Upper lobe of right lung (tissue), 1 donor: ENCODE measurements at regions not wholly inside any gene's neighbourhood (a gene's known extent, or its start where the extent isn't known, plus 50 kb on each side); places are given as distances from the start of the nearest gene placed in this dataset.

Experiments used
- ATAC-seq: fragments of 200-7000 bp; cut with Tn5 transposase; one replicate; pipeline ENCODE4 v1.9.1; 2020; ENCODE audit warnings: mild to moderate bottlenecking, moderate library complexity
- DNase-seq: peaks from one replicate; pipeline ENCODE4 v3.0.0-alpha.2; 2020
- H3K27ac ChIP-seq: fragments of 200-600 bp; one replicate; pipeline ENCODE4 v1.8.0; 2022
- H3K27me3 ChIP-seq: fragments of 200-600 bp; one replicate; pipeline ENCODE4 v1.8.0; 2022; ENCODE audit warnings: mild to moderate bottlenecking
- H3K36me3 ChIP-seq: fragments of 200-600 bp; one replicate; pipeline ENCODE4 v1.8.0; 2022
- H3K4me1 ChIP-seq: fragments of 200-600 bp; one replicate; pipeline ENCODE4 v1.8.0; 2022
- H3K4me3 ChIP-seq: fragments of 200-600 bp; one replicate; pipeline ENCODE4 v1.8.0; 2022; ENCODE audit warnings: mild to moderate bottlenecking
- H3K9me3 ChIP-seq: fragments of 200-600 bp; one replicate; pipeline ENCODE4 v1.8.0; 2022
- CTCF ChIP-seq: fragments of 200-600 bp; IDR thresholded peaks from one replicate; pipeline ENCODE4 v1.8.0; 2022; ENCODE audit warnings: antibody characterized with exemption
- intact Hi-C: fragments of 100-400 bp; cut with DNase I; formaldehyde crosslinking; loops from one replicate; pipeline ENCODE4 v1.11.0; 2022
- donor health status: DM: no; HTN: yes; CAD: no; lungs with severe emphysema.

- no peak overlapping the region for H3K27ac ChIP-seq
- DNase-seq, result peak; percentile 40
- no peaks in the 10 kb centered on the region for H3K9me3 ChIP-seq
- H3K27me3 ChIP-seq, result peaks cover 17% of the 10 kb centered on the region
- intact Hi-C loops, result no loop called here
- H3K4me1 ChIP-seq, result no peaks in the 10 kb centered on the region
- TF ChIP-seq CTCF, result no peak
- no peak overlapping the region for H3K4me3 ChIP-seq
- ATAC-seq, result no peak
- no peaks in the 10 kb centered on the region for H3K36me3 ChIP-seq
Observed at GRCh38 chr22:47630741-47631534, 868.5 kb downstream of the TBC1D22A start.

- Histone ChIP-seq H3K27ac (no peak overlapping the region), H3K9me3 (no peaks in the 10 kb centered on the region), H3K4me1 (no peaks in the 10 kb centered on the region), H3K4me3 (no peak overlapping the region), H3K36me3 (no peaks in the 10 kb centered on the region), H3K27me3 (peaks cover 17% of the 10 kb centered on the region)
- peak; percentile 38 for DNase-seq
- intact Hi-C loops, result no loop called here
- TF ChIP-seq CTCF, result no peak
- no peak for ATAC-seq
Observed at GRCh38 chr22:47629791-47630655, 867.6 kb downstream of the TBC1D22A start.

DNA sequence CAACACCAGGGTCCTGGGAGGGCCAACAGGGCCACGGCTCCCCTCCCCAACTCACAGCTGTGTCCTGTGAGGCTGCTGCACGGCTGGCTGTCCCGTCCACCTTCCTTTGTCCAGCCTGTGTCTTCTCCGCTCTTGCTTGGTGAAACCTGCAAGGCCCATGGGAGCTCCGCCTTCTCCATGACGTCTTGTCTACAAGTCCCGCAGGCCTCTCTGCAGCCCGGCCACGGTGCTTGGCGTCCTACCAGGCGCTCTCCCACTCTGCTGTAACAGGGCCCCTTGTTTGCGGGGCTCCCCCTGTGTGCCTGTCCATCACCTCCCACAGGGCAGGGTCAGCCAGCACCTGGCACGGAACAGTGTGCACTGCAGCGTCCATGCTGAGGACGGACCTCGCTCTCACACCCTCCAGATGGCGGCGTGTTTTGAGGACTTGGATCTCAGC lies 866.8 kb downstream of the TBC1D22A start:
- no peak overlapping the region for H3K27ac ChIP-seq
- TF ChIP-seq CTCF, result no peak
- no peak overlapping the region for H3K4me3 ChIP-seq
- no peaks in the 10 kb centered on the region for H3K4me1 ChIP-seq
- H3K36me3 ChIP-seq, result no peaks in the 10 kb centered on the region
- peaks cover 10% of the 10 kb centered on the region for H3K27me3 ChIP-seq
- ATAC-seq (no peak), DNase-seq (peak; percentile 40)
- intact Hi-C loops, result no loop called here
- H3K9me3 ChIP-seq, result no peaks in the 10 kb centered on the region

DNA sequence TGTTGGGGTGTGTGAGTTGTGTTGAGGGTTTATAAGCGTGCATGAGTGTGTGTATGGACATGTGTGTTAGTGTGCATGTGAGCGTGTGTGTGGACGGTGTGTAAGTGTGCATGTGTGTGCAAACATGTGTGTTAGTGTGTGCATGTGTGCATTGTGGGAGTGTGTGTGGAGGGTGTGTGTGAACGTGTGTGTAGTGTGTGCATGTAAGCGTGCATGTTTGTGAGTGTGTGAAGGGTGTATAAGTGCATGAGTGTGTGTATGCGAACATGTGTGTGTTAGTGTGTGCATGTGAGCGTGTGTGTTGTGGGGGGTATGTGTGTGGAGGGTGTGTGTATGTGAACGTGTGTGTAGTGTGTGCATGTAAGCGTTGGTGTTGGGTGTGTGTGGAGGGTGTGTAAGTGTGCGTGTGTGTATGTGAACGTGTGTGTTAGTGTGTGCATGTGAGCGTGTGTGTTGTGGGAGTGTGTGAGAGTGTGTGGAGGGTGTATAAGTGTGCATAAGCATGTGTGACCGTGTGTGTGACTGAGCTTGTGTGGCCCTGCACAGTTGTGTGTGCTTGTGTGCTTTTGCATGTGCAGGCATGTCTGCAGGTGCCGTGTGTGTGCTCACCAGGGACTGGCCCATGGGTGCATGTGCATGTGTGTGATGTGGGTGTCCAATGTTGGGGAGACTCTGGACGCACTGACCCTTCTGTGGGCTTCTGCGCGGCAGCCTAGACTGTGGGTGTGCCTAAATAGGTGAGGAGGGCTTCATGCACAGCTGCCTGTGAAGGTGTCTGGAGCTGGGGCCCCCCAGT lies 866.2 kb downstream of the TBC1D22A start:
- Histone ChIP-seq H3K27ac (no peak overlapping the region), H3K4me3 (no peak overlapping the region), H3K4me1 (no peaks in the 10 kb centered on the region), H3K9me3 (no peaks in the 10 kb centered on the region), H3K27me3 (peaks cover 10% of the 10 kb centered on the region), H3K36me3 (no peaks in the 10 kb centered on the region)
- ATAC-seq (no peak), DNase-seq (peak; percentile 33)
- no peak for TF ChIP-seq CTCF
- intact Hi-C loops, result no loop called here

- no peaks in the 10 kb centered on the region for H3K4me1 ChIP-seq
- no peaks in the 10 kb centered on the region for H3K36me3 ChIP-seq
- DNase-seq, result peak; percentile 40
- ATAC-seq, result no peak
- H3K27me3 ChIP-seq, result peaks cover 10% of the 10 kb centered on the region
- H3K27ac ChIP-seq, result no peak overlapping the region
- intact Hi-C loops, result no loop called here
- H3K4me3 ChIP-seq, result no peak overlapping the region
- no peak for TF ChIP-seq CTCF
- no peaks in the 10 kb centered on the region for H3K9me3 ChIP-seq
Observed at GRCh38 chr22:47627556-47628253, 865.3 kb downstream of the TBC1D22A start.
